Lower lobe of right lung (tissue), 2 donors: ENCODE measurements at regions not wholly inside any gene's neighbourhood (a gene's known extent, or its start where the extent isn't known, plus 50 kb on each side); places are given as distances from the start of the nearest gene placed in this dataset.

Experiments used
- ATAC-seq, 2 donors: fragments of 200-7000 bp; cut with Tn5 transposase; one replicate each; pipeline ENCODE4 v1.9.1; 2020 to 2022; ENCODE audit warnings: mild to moderate bottlenecking in 2 of 2, moderate library complexity in 2 of 2
- DNase-seq: peaks from one replicate; pipeline ENCODE4 v3.0.0-alpha.2; 2020
- H3K27ac ChIP-seq: fragments of 200-600 bp; one replicate; pipeline ENCODE4 v1.8.0; 2022
- H3K27me3 ChIP-seq: fragments of 200-600 bp; one replicate; pipeline ENCODE4 v1.8.0; 2022; ENCODE audit warnings: low read depth
- H3K36me3 ChIP-seq: fragments of 200-600 bp; one replicate; pipeline ENCODE4 v1.8.0; 2022; ENCODE audit warnings: mild to moderate bottlenecking
- H3K4me1 ChIP-seq: fragments of 200-600 bp; one replicate; pipeline ENCODE4 v1.8.0; 2022
- H3K4me3 ChIP-seq: fragments of 200-600 bp; one replicate; pipeline ENCODE4 v1.8.0; 2022; ENCODE audit warnings: mild to moderate bottlenecking
- H3K9me3 ChIP-seq: fragments of 200-600 bp; one replicate; pipeline ENCODE4 v1.8.0; 2022
- CTCF ChIP-seq: fragments of 200-600 bp; IDR thresholded peaks from one replicate; pipeline ENCODE4 v1.8.0; 2022; ENCODE audit warnings: antibody characterized with exemption, mild to moderate bottlenecking
- intact Hi-C: fragments of 100-400 bp; cut with DNase I; formaldehyde crosslinking; loops from one replicate; pipeline ENCODE4 v1.11.0; 2022
- donor health status: DM: no; HTN: yes; CAD: no; lungs with severe emphysema.

DNA sequence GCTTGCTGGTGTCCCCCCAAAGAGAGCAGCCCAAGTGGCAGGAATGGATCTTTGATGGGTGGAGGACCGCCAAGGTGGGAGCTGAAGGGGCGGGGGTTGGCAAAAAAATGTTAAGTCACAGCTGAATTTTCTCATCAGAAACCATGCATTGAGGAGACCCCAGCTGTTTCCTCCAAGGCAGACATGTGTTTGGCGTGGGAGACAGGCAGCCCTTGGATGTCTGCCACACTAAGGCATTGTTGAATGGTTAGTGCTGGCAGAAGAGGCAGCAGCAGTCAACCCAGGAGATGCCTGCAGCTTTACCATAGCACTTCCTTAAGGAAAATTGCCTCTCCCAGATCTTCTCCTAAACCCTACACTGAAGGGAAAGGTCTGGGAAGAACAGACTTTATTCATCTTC, 394.9 kb upstream of the CD180 start:
- Histone ChIP-seq H3K36me3 (no peaks in the 10 kb centered on the region), H3K9me3 (no peaks in the 10 kb centered on the region), H3K27me3 (no peaks in the 10 kb centered on the region), H3K4me3 (no peak overlapping the region), H3K4me1 (no peaks in the 10 kb centered on the region), H3K27ac (no peak overlapping the region)
- TF ChIP-seq CTCF: no peak
- ATAC-seq (no peak), DNase-seq (no peak)
- intact Hi-C loops: no loop called here

GRCh38 chr5:67588389-67588788, 391.8 kb upstream of the CD180 start:
- H3K4me3 ChIP-seq: no peak overlapping the region
- no peaks in the 10 kb centered on the region for H3K9me3 ChIP-seq
- H3K27me3 ChIP-seq: no peaks in the 10 kb centered on the region
- no peak for ATAC-seq
- H3K27ac ChIP-seq: no peak overlapping the region
- H3K4me1 ChIP-seq: no peaks in the 10 kb centered on the region
- intact Hi-C loops: no loop called here
- TF ChIP-seq CTCF: no peak
- H3K36me3 ChIP-seq: no peaks in the 10 kb centered on the region
- DNase-seq: no peak

- H3K4me3 ChIP-seq: no peak overlapping the region
- no peaks in the 10 kb centered on the region for H3K36me3 ChIP-seq
- TF ChIP-seq CTCF: no peak
- H3K27ac ChIP-seq: no peak overlapping the region
- no peak for ATAC-seq
- DNase-seq: no peak
- intact Hi-C loops: no loop called here
- H3K4me1 ChIP-seq: peaks cover 10% of the 10 kb centered on the region
- H3K27me3 ChIP-seq: no peaks in the 10 kb centered on the region
- H3K9me3 ChIP-seq: no peaks in the 10 kb centered on the region
These were observed 384.6 kb upstream of the CD180 start for GRCh38 chr5:67581203-67581602.

DNA sequence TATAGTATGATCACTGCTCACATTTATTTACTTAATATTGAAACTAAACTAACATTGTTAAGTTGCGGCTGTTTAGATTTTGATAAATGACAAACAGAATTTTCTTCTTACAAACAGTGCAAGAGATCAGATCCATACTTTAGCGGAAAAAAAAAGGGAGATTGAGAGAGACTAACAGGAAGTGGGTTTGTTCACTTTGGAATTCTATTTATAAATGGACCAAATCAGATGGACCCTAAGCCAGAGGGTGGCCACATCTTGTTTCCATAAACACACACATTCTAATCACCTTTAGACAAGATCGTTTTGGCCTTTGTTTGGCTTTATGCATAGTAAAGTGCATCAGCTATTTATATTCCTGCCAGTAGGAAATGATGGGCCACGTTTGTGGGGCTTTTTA, 381.4 kb upstream of the CD180 start:
- no peaks in the 10 kb centered on the region for H3K9me3 ChIP-seq
- no peak overlapping the region for H3K4me3 ChIP-seq
- DNase-seq (no peak), ATAC-seq (no peak)
- H3K27ac ChIP-seq: no peak overlapping the region
- peaks cover 10% of the 10 kb centered on the region for H3K4me1 ChIP-seq
- H3K36me3 ChIP-seq: no peaks in the 10 kb centered on the region
- no peaks in the 10 kb centered on the region for H3K27me3 ChIP-seq
- no peak for TF ChIP-seq CTCF
- intact Hi-C loops: no loop called here

DNA sequence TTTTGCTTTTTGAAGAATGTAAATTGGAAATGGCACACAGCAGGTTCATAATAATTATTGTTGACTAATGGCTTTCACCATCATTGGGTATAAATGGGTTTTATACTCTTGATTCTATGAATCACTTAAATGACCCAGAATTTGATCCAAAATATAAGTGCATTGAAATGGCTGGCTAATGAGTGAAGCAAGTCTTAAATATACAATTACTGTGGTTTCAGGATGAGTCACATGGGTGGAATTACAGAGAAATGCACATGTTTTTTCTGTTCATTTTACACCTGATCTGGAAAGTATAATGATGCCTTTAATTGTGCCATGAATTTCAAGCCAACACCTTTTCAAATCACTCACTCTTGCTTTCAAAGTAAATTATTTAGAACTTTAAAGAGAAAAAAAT, 380.8 kb upstream of the CD180 start:
- no peaks in the 10 kb centered on the region for H3K27me3 ChIP-seq
- H3K27ac ChIP-seq: no peak overlapping the region
- no peaks in the 10 kb centered on the region for H3K36me3 ChIP-seq
- peaks cover 10% of the 10 kb centered on the region for H3K4me1 ChIP-seq
- intact Hi-C loops: no loop called here
- no peak overlapping the region for H3K4me3 ChIP-seq
- ATAC-seq: no peak
- no peak for DNase-seq
- H3K9me3 ChIP-seq: no peaks in the 10 kb centered on the region
- no peak for TF ChIP-seq CTCF

GRCh38 chr5:67576112-67576511, 379.5 kb upstream of the CD180 start:
- intact Hi-C loops: no loop called here
- DNase-seq (no peak), ATAC-seq (no peak)
- Histone ChIP-seq H3K27ac (no peak overlapping the region), H3K4me3 (no peak overlapping the region), H3K9me3 (no peaks in the 10 kb centered on the region), H3K36me3 (no peaks in the 10 kb centered on the region), H3K27me3 (no peaks in the 10 kb centered on the region), H3K4me1 (peaks cover 10% of the 10 kb centered on the region)
- TF ChIP-seq CTCF: no peak
